IMR-90 (cell line): ENCODE measurements at regions not wholly inside any gene's neighbourhood (a gene's known extent, or its start where the extent isn't known, plus 50 kb on each side); places are given as distances from the start of the nearest gene placed in this dataset.

Source experiments
- ATAC-seq: fragments of 200-7000 bp; cut with Tn5 transposase; 2 replicates; pipeline ENCODE4 v1.9.1; 2020; ENCODE audit warnings: low read depth, mild to moderate bottlenecking, moderate library complexity
- BruUV-seq: library from RNA; stranded (reverse); fragments of 400-500 nt; replicated peaks from 2 replicates; lab custom pipeline; 2021; lab: Mats Ljungman, UMichigan
- CTCF ChIA-PET: fragments of 300-600 bp; formaldehyde crosslinking; extraction: SDS; loops from one replicate; lab custom pipeline; 2021; ENCODE audit warnings: antibody characterized with exemption; lab: Yijun Ruan, JAX
- POLR2A ChIA-PET: fragments of 300-600 bp; sonication (Branson Sonifier 250); formaldehyde crosslinking; loops from one replicate; lab custom pipeline; 2022; ENCODE audit warnings: antibody characterized with exemption; ENCODE audit not compliant: unreplicated experiment; lab: Charles Lee
- DNase-seq: peaks from one replicate; pipeline ENCODE4 v3.0.0; 2013
- H2AFZ ChIP-seq: replicated peaks from 2 replicates; pipeline ENCODE3; 2013; ENCODE audit warnings: low read length, mild to moderate bottlenecking; ENCODE audit not compliant: poor library complexity
- H2AK5ac ChIP-seq: 2 replicates; pipeline ENCODE4 v1.6.1; 2013; ENCODE audit warnings: low read depth, low read length, inconsistent platforms
- H2AK9ac ChIP-seq: replicated peaks from 2 replicates; pipeline ENCODE3; 2013; ENCODE audit warnings: mild to moderate bottlenecking, low read depth, low read length, moderate library complexity; ENCODE audit not compliant: poor library complexity
- H2BK120ac ChIP-seq: 2 replicates; pipeline ENCODE4 v1.6.1; 2013; ENCODE audit warnings: low read depth, low read length, inconsistent platforms
- H2BK15ac ChIP-seq: 3 replicates; pipeline ENCODE4 v1.6.1; 2013; ENCODE audit warnings: low read depth, low read length, inconsistent platforms
- H2BK20ac ChIP-seq: 2 replicates; pipeline ENCODE4 v1.6.1; 2013; ENCODE audit warnings: low read depth, mild to moderate bottlenecking, inconsistent platforms, low read length, moderate library complexity
- H2BK5ac ChIP-seq: 2 replicates; pipeline ENCODE4 v1.6.1; 2013; ENCODE audit warnings: mild to moderate bottlenecking, low read depth, low read length, inconsistent platforms; ENCODE audit not compliant: poor library complexity, severe bottlenecking
- H3K14ac ChIP-seq: replicated peaks from 2 replicates; pipeline ENCODE4 v1.6.1; 2013; ENCODE audit warnings: low read depth, low read length, inconsistent platforms
- H3K18ac ChIP-seq: 2 replicates; pipeline ENCODE4 v1.6.1; 2013; ENCODE audit warnings: low read depth, low read length, control low read depth
- H3K23ac ChIP-seq: 2 replicates; pipeline ENCODE4 v1.6.1; 2013; ENCODE audit warnings: low read depth, low read length, inconsistent platforms
- H3K27ac ChIP-seq: 2 replicates; pipeline ENCODE4 v1.5.1; 2013; ENCODE audit warnings: mild to moderate bottlenecking, control low read depth, low read length; ENCODE audit not compliant: insufficient read depth
- H3K27me3 ChIP-seq: 2 replicates; pipeline ENCODE4 v1.6.1; 2013; ENCODE audit warnings: low read length; ENCODE audit not compliant: control insufficient read depth, insufficient read depth
- H3K36me3 ChIP-seq: 2 replicates; pipeline ENCODE4 v1.6.1; 2013; ENCODE audit warnings: low read length, mixed read lengths; ENCODE audit not compliant: control insufficient read depth, insufficient read depth
- H3K4ac ChIP-seq: 2 replicates; pipeline ENCODE4 v1.6.1; 2013; ENCODE audit warnings: low read depth, low read length, inconsistent platforms
- H3K4me1 ChIP-seq: 2 replicates; pipeline ENCODE4 v1.6.1; 2013; ENCODE audit warnings: low read length, mixed read lengths; ENCODE audit not compliant: control insufficient read depth, insufficient read depth
- H3K4me2 ChIP-seq: 2 replicates; pipeline ENCODE4 v1.6.1; 2013; ENCODE audit warnings: low read depth, mild to moderate bottlenecking, control low read depth, low read length, moderate library complexity
- H3K4me3 ChIP-seq: 2 replicates; pipeline ENCODE4 v1.5.1; 2013; ENCODE audit warnings: low read depth, mild to moderate bottlenecking, control low read depth, low read length, moderate library complexity; ENCODE audit not compliant: insufficient read depth
- H3K56ac ChIP-seq: 2 replicates; pipeline ENCODE4 v1.6.1; 2013; ENCODE audit warnings: low read length, inconsistent platforms; ENCODE audit not compliant: insufficient read depth; ENCODE audit errors: extremely low read depth
- H3K79me1 ChIP-seq, 2 experiments: 2 replicates each; pipeline ENCODE4 v1.6.1; 2013; ENCODE audit warnings: low read length in 2 of 2, inconsistent platforms in 1 of 2, low read depth in 1 of 2
- H3K9ac ChIP-seq: 2 replicates; pipeline ENCODE4 v1.6.1; 2013; ENCODE audit warnings: low read depth, low read length, control low read depth
- H3K9me1 ChIP-seq: 2 replicates; pipeline ENCODE4 v1.6.1; 2013; ENCODE audit warnings: low read length, inconsistent platforms; ENCODE audit not compliant: insufficient read depth
- H3K9me3 ChIP-seq: 2 replicates; pipeline ENCODE4 v1.6.1; 2013; ENCODE audit warnings: low read length; ENCODE audit not compliant: control insufficient read depth, insufficient read depth
- H4K20me1 ChIP-seq: 2 replicates; pipeline ENCODE4 v1.6.1; 2013; ENCODE audit warnings: low read length, inconsistent platforms; ENCODE audit not compliant: insufficient read depth
- H4K5ac ChIP-seq: 2 replicates; pipeline ENCODE4 v1.6.1; 2013; ENCODE audit warnings: mild to moderate bottlenecking, low read depth, low read length, control low read depth
- H4K8ac ChIP-seq, 2 experiments: 2 replicates each; pipeline ENCODE4 v1.6.1; 2013; ENCODE audit warnings: low read depth in 2 of 2, low read length in 2 of 2, control low read depth in 1 of 2, inconsistent platforms in 1 of 2
- H4K91ac ChIP-seq: 2 replicates; pipeline ENCODE4 v1.6.1; 2013; ENCODE audit warnings: low read depth, low read length, inconsistent platforms; ENCODE audit not compliant: insufficient read depth
- BHLHE40 ChIP-seq: fragments of 150-350 bp; IDR thresholded peaks from 2 replicates; pipeline ENCODE4 v1.6.1; 2016; ENCODE audit warnings: mild to moderate bottlenecking, low read depth, low read length
- CEBPB ChIP-seq: IDR thresholded peaks from 2 replicates; pipeline ENCODE4 v1.6.1; 2012; ENCODE audit warnings: low read depth, low read length, improper control_type of control experiment
- CHD1 ChIP-seq: IDR thresholded peaks from 2 replicates; pipeline ENCODE4 v1.6.1; 2012; ENCODE audit warnings: low read depth, low read length, improper control_type of control experiment
- CTCF ChIP-seq: conservative IDR thresholded peaks from 2 replicates; pipeline ENCODE4 v1.5.1; 2012; ENCODE audit warnings: mild to moderate bottlenecking, low read depth, low read length, improper control_type of control experiment
- ELK1 ChIP-seq: fragments of 150-350 bp; IDR thresholded peaks from 2 replicates; pipeline ENCODE4 v1.6.1; 2016; ENCODE audit warnings: low read depth, mild to moderate bottlenecking, low read length, moderate library complexity, borderline replicate concordance
- FOS ChIP-seq: fragments of 150-350 bp; IDR thresholded peaks from 2 replicates; pipeline ENCODE4 v1.6.1; 2016; ENCODE audit warnings: low read depth, low read length
- MAFK ChIP-seq: IDR thresholded peaks from 2 replicates; pipeline ENCODE4 v1.6.1; 2012; ENCODE audit warnings: low read depth, low read length, improper control_type of control experiment
- MAZ ChIP-seq: IDR thresholded peaks from 2 replicates; pipeline ENCODE4 v1.6.1; 2012; ENCODE audit warnings: low read depth, mild to moderate bottlenecking, low read length, improper control_type of control experiment, moderate library complexity, borderline replicate concordance
- MXI1 ChIP-seq: IDR thresholded peaks from 2 replicates; pipeline ENCODE4 v1.6.1; 2012; ENCODE audit warnings: low read depth, mild to moderate bottlenecking, low read length, moderate library complexity, borderline replicate concordance
- NFE2L2 ChIP-seq: fragments of 150-350 bp; IDR thresholded peaks from 2 replicates; pipeline ENCODE4 v1.6.1; 2016; ENCODE audit warnings: low read depth, mild to moderate bottlenecking, low read length
- POLR2A ChIP-seq: IDR thresholded peaks from 2 replicates; pipeline ENCODE4 v1.6.1; 2012; ENCODE audit warnings: mild to moderate bottlenecking, low read depth, low read length
- RAD21 ChIP-seq: IDR thresholded peaks from 2 replicates; pipeline ENCODE4 v1.6.1; 2012; ENCODE audit warnings: low read length, improper control_type of control experiment
- RCOR1 ChIP-seq: IDR thresholded peaks from 2 replicates; pipeline ENCODE4 v1.6.1; 2012; ENCODE audit warnings: mild to moderate bottlenecking, low read length, improper control_type of control experiment; ENCODE audit not compliant: insufficient replicate concordance
- RFX5 ChIP-seq: IDR thresholded peaks from 2 replicates; pipeline ENCODE4 v1.8.0; 2012; ENCODE audit warnings: low read depth, mild to moderate bottlenecking, low read length, moderate library complexity
- SMC3 ChIP-seq: fragments of 150-350 bp; IDR thresholded peaks from 2 replicates; pipeline ENCODE4 v1.6.1; 2016; ENCODE audit warnings: low read depth, mild to moderate bottlenecking, antibody characterized with exemption, low read length, moderate library complexity
- WGBS, 2 experiments: methylation state at CpG; one replicate each; pipeline versions ENCODE4 v1.1.5 to v1.1.7; 2013; ENCODE audit warnings: missing lambda C conversion rate in 2 of 2; ENCODE audit not compliant: insufficient read length in 1 of 2; ENCODE audit errors: extremely low coverage in 2 of 2; 5-methylcytosine and 5-hydroxymethylcytosine counted together
- dilution Hi-C: fragments of 300-500 bp; cut with HindIII; formaldehyde crosslinking; loops from one replicate; pipeline ENCODE4 v1.14.3; 2018; ENCODE audit warnings: low sequenced_read_pairs; ENCODE audit not compliant: unreplicated experiment
- in situ Hi-C: fragments of 300-500 bp; cut with MboI; formaldehyde crosslinking; loops from 3 replicates; pipeline ENCODE4 v1.14.3; 2019; ENCODE audit warnings: low sequenced_read_pairs, inconsistent platforms, mixed read lengths
- intact Hi-C: fragments of 100-400 bp; cut with micrococcal nuclease; formaldehyde crosslinking; loops from 2 replicates; pipeline ENCODE4 v1.10.0; 2022
- TF ChIP-seq, protein P1 (sequence below): fragments of 150-350 bp; IDR thresholded peaks from 2 replicates; pipeline ENCODE4 v1.6.1; 2017; ENCODE audit warnings: mild to moderate bottlenecking, antibody characterized with exemption, low read length, low read depth

GRCh38 chr3:99400352-99400751 is 238.0 kb upstream of the COL8A1 start:
- H3K23ac ChIP-seq, result no peak overlapping the region
- ATAC-seq, result no peak
- no peak overlapping the region for H2AK9ac ChIP-seq
- in situ Hi-C loops, result no loop called here
- no peak for DNase-seq
- no peaks in the 10 kb centered on the region for H4K20me1 ChIP-seq
- peaks cover 2% of the 10 kb centered on the region; the same call in 1 of the 2 replicates for H3K4me1 ChIP-seq
- TF ChIP-seq ELK1 (no peak), RFX5 (no peak), MAZ (no peak), SMC3 (no peak), MXI1 (no peak), CHD1 (no peak), CTCF (no peak), MAFK (no peak), NFE2L2 (no peak), POLR2A (no peak), CEBPB (no peak), RCOR1 (no peak), FOS (no peak), RAD21 (no peak), BHLHE40 (no peak)
- TF ChIP-seq, protein P1, sequence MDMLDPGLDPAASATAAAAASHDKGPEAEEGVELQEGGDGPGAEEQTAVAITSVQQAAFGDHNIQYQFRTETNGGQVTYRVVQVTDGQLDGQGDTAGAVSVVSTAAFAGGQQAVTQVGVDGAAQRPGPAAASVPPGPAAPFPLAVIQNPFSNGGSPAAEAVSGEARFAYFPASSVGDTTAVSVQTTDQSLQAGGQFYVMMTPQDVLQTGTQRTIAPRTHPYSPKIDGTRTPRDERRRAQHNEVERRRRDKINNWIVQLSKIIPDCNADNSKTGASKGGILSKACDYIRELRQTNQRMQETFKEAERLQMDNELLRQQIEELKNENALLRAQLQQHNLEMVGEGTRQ, result no peak
- H3K79me1 ChIP-seq, result no peaks in the 10 kb centered on the region
- no peak overlapping the region for H2BK5ac ChIP-seq
- no peak overlapping the region for H3K4me2 ChIP-seq
- no peak overlapping the region; the same call in 1 of the 2 replicates for H3K56ac ChIP-seq
- CTCF ChIA-PET, result no interaction called here
- no peak overlapping the region for H3K27ac ChIP-seq
- H3K9me1 ChIP-seq, result no peaks in the 10 kb centered on the region
- H4K5ac ChIP-seq, result no peak overlapping the region
- H2AK5ac ChIP-seq, result no peak overlapping the region; the same call in 1 of the 2 replicates
- H2BK120ac ChIP-seq, result no peak overlapping the region
- no peak overlapping the region for H3K14ac ChIP-seq
- H3K9me3 ChIP-seq, result peaks cover 7% of the 10 kb centered on the region
- H3K4me3 ChIP-seq, result no peak overlapping the region
- POLR2A ChIA-PET, result no interaction called here
- no TSS peak for BruUV-seq
- no peak overlapping the region for H4K91ac ChIP-seq
- H3K9ac ChIP-seq, result no peak overlapping the region
- no CpG with 5 or more reads among the region's 2 CpGs for WGBS, 2 experiments
- H3K36me3 ChIP-seq, result no peaks in the 10 kb centered on the region
- no peak overlapping the region; the same call in 1 of the 2 replicates for H3K18ac ChIP-seq
- intact Hi-C loops, result no loop called here
- H3K27me3 ChIP-seq, result no peaks in the 10 kb centered on the region
- H2AFZ ChIP-seq, result no peak overlapping the region
- dilution Hi-C loops, result no loop called here
- H2BK20ac ChIP-seq, result 0 out of 2 replicates have a peak overlapping the region, but pooled peaks have one; percentile 53
- H3K4ac ChIP-seq, result no peak overlapping the region
- H4K8ac ChIP-seq, result no peak overlapping the region
- H2BK15ac ChIP-seq, result no peak overlapping the region
